ENCODE measurements at regions not wholly inside any gene's neighbourhood (a gene's known extent, or its start where the extent isn't known, plus 50 kb on each side); places are given as distances from the start of the nearest gene placed in this dataset.

DNA sequence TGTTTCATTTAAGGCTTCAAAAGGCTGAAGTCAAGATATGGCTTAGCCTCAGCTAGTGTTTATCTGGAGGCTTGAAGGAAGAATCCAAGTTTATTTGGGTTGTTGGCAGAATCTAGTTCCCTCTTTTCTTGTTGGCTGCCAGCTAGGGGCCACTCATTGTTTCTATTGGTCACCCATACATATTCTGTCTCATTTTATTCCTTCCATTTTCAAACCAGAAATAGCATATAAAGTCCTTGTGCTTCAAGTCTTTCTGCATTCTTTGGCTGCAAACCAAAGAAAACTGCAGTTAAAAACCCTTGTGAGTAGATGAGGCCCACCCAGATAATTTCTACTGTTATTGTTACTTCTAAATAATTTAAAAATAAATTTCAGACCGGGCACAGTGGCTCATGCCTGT lies 301.7 kb downstream of the OXSM start:
- TF ChIP-seq, protein P1, sequence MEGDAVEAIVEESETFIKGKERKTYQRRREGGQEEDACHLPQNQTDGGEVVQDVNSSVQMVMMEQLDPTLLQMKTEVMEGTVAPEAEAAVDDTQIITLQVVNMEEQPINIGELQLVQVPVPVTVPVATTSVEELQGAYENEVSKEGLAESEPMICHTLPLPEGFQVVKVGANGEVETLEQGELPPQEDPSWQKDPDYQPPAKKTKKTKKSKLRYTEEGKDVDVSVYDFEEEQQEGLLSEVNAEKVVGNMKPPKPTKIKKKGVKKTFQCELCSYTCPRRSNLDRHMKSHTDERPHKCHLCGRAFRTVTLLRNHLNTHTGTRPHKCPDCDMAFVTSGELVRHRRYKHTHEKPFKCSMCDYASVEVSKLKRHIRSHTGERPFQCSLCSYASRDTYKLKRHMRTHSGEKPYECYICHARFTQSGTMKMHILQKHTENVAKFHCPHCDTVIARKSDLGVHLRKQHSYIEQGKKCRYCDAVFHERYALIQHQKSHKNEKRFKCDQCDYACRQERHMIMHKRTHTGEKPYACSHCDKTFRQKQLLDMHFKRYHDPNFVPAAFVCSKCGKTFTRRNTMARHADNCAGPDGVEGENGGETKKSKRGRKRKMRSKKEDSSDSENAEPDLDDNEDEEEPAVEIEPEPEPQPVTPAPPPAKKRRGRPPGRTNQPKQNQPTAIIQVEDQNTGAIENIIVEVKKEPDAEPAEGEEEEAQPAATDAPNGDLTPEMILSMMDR (conservative IDR thresholded peaks at IDR 0.05): no peak
- TF ChIP-seq ZFX (IDR thresholded peaks at IDR 0.05): no peak
